ENCODE measurements at regions not wholly inside any gene's neighbourhood (a gene's known extent, or its start where the extent isn't known, plus 50 kb on each side); places are given as distances from the start of the nearest gene placed in this dataset.

GRCh38 chr2:20934236-20934635, 109.6 kb downstream of the APOB start:
- H2AFZ ChIP-seq (ENCODE audit: insufficient read depth, low read length, poor library complexity): no peak overlapping the region
- no CpG with 5 or more reads among the region's 2 CpGs for WGBS (ENCODE audit: extremely low coverage, insufficient coverage, insufficient read length)
- DNase-seq: no peak
- no peak overlapping the region for H3K9ac ChIP-seq (ENCODE audit: low read length)
- no peaks in the 10 kb centered on the region for H3K9me3 ChIP-seq (ENCODE audit: insufficient read depth, low read depth, low read length)
- H2BK12ac ChIP-seq (ENCODE audit: low read length): no peak overlapping the region
- H3K18ac ChIP-seq (ENCODE audit: low read length): no peak overlapping the region
- no peak overlapping the region for H2BK5ac ChIP-seq (ENCODE audit: low read depth, low read length, poor library complexity)
- H4K12ac ChIP-seq (ENCODE audit: low read depth, low read length): no peak overlapping the region
- no peak overlapping the region for H3K27ac ChIP-seq (ENCODE audit: low read depth, low read length)
- H2BK120ac ChIP-seq (ENCODE audit: insufficient read depth, low read length, poor library complexity): no peak overlapping the region
- H3K36me3 ChIP-seq (ENCODE audit: control insufficient read depth in 1 of 2, insufficient read depth in 2 of 2, low read length in 2 of 2): no peaks in the 10 kb centered on the region
- peaks cover 11 to 14% of the 10 kb centered on the region in 2 experiments for H3K4me1 ChIP-seq (ENCODE audit: control insufficient read depth in 1 of 2, insufficient read depth in 2 of 2, low read length in 2 of 2)
- no peak overlapping the region for H3K4me2 ChIP-seq (ENCODE audit: low read length)
- no peak overlapping the region for H3K4ac ChIP-seq (ENCODE audit: low read depth, low read length)
- no peak overlapping the region for H4K8ac ChIP-seq (ENCODE audit: low read depth, low read length)
- no peak overlapping the region for H3K23ac ChIP-seq (ENCODE audit: low read length)
- no peak overlapping the region for H3K14ac ChIP-seq (ENCODE audit: low read length)
- H3K4me3 ChIP-seq (ENCODE audit: low read depth, low read length): no peak overlapping the region
- no peaks in the 10 kb centered on the region for H3K79me2 ChIP-seq (ENCODE audit: control insufficient read depth, insufficient read depth, low read length, poor library complexity)
- no peak overlapping the region for H4K91ac ChIP-seq (ENCODE audit: low read depth, low read length)
- no peaks in the 10 kb centered on the region for H3K27me3 ChIP-seq (ENCODE audit: insufficient read depth, low read length)
- H3K79me1 ChIP-seq (ENCODE audit: low read length): peaks cover 8% of the 10 kb centered on the region
- H2AK5ac ChIP-seq (ENCODE audit: low read length): no peak overlapping the region

GRCh38 chr2:20933714-20934113, 110.2 kb downstream of the APOB start:
- H3K27me3 ChIP-seq (ENCODE audit: insufficient read depth, low read length): no peaks in the 10 kb centered on the region
- no peak overlapping the region for H2AK5ac ChIP-seq (ENCODE audit: low read length)
- H3K79me2 ChIP-seq (ENCODE audit: control insufficient read depth, insufficient read depth, low read length, poor library complexity): no peaks in the 10 kb centered on the region
- H2BK120ac ChIP-seq (ENCODE audit: insufficient read depth, low read length, poor library complexity): no peak overlapping the region
- H3K9me3 ChIP-seq (ENCODE audit: insufficient read depth, low read depth, low read length): no peaks in the 10 kb centered on the region
- H4K91ac ChIP-seq (ENCODE audit: low read depth, low read length): no peak overlapping the region
- H3K18ac ChIP-seq (ENCODE audit: low read length): no peak overlapping the region
- no peak overlapping the region for H2AFZ ChIP-seq (ENCODE audit: insufficient read depth, low read length, poor library complexity)
- H3K27ac ChIP-seq (ENCODE audit: low read depth, low read length): no peak overlapping the region
- H4K12ac ChIP-seq (ENCODE audit: low read depth, low read length): no peak overlapping the region
- H3K23ac ChIP-seq (ENCODE audit: low read length): no peak overlapping the region
- no peak overlapping the region for H3K9ac ChIP-seq (ENCODE audit: low read length)
- no peak overlapping the region for H3K4me2 ChIP-seq (ENCODE audit: low read length)
- H3K14ac ChIP-seq (ENCODE audit: low read length): no peak overlapping the region
- no peak overlapping the region for H3K4ac ChIP-seq (ENCODE audit: low read depth, low read length)
- H3K79me1 ChIP-seq (ENCODE audit: low read length): peaks cover 8% of the 10 kb centered on the region
- no peak overlapping the region for H4K8ac ChIP-seq (ENCODE audit: low read depth, low read length)
- peaks cover 11 to 14% of the 10 kb centered on the region in 2 experiments for H3K4me1 ChIP-seq (ENCODE audit: control insufficient read depth in 1 of 2, insufficient read depth in 2 of 2, low read length in 2 of 2)
- DNase-seq: no peak
- H3K36me3 ChIP-seq (ENCODE audit: control insufficient read depth in 1 of 2, insufficient read depth in 2 of 2, low read length in 2 of 2): no peaks in the 10 kb centered on the region
- H3K4me3 ChIP-seq (ENCODE audit: low read depth, low read length): no peak overlapping the region
- WGBS (ENCODE audit: extremely low coverage, insufficient coverage, insufficient read length): no CpG with 5 or more reads among the region's 1 CpG
- H2BK5ac ChIP-seq (ENCODE audit: low read depth, low read length, poor library complexity): no peak overlapping the region
- H2BK12ac ChIP-seq (ENCODE audit: low read length): no peak overlapping the region

DNA sequence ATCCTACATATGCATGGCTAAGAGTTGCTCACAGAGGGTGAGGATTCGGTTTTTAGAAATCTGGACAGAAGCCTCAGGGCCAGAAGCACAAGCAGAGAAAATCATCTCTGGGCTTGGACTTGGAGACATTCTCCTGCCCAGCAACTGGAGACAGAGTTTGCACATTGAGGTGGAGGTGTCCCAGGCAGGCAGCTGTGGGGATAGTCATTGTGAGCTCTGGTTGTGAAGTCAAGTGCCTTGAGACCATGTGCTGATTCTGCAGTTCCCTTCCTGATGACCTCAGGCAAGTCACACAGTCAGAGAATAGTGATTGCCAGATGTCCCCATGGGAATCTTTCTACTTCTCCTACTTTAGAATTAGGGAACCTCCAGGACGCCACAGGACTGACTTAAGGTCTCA, 108.4 kb upstream of the LDAH start:
- Histone ChIP-seq H3K79me2 (ENCODE audit: control insufficient read depth, insufficient read depth, low read length, poor library complexity) (no peaks in the 10 kb centered on the region), H3K9ac (ENCODE audit: low read length) (no peak overlapping the region), H3K4me2 (ENCODE audit: low read length) (peak overlapping the region; percentile 1), H3K9me3 (ENCODE audit: insufficient read depth, low read depth, low read length) (peaks cover 7% of the 10 kb centered on the region), H2AK5ac (ENCODE audit: low read length) (no peak overlapping the region), H3K27ac (ENCODE audit: low read depth, low read length) (peak overlapping the region; percentile 87), H3K79me1 (ENCODE audit: low read length) (peaks cover 8% of the 10 kb centered on the region), H3K4me3 (ENCODE audit: low read depth, low read length) (no peak overlapping the region), H3K36me3 (ENCODE audit: control insufficient read depth in 1 of 2, insufficient read depth in 2 of 2, low read length in 2 of 2) (no peaks in the 10 kb centered on the region), H4K8ac (ENCODE audit: low read depth, low read length) (no peak overlapping the region), H3K27me3 (ENCODE audit: insufficient read depth, low read length) (no peaks in the 10 kb centered on the region), H3K23ac (ENCODE audit: low read length) (no peak overlapping the region), H3K18ac (ENCODE audit: low read length) (peak overlapping the region; percentile 47), H2BK120ac (ENCODE audit: insufficient read depth, low read length, poor library complexity) (peak overlapping the region; percentile 48), H2AFZ (ENCODE audit: insufficient read depth, low read length, poor library complexity) (no peak overlapping the region), H2BK12ac (ENCODE audit: low read length) (peak overlapping the region; percentile 42), H3K14ac (ENCODE audit: low read length) (peak overlapping the region; percentile 74), H4K91ac (ENCODE audit: low read depth, low read length) (peak overlapping the region; percentile 36), H2BK5ac (ENCODE audit: low read depth, low read length, poor library complexity) (peak overlapping the region; percentile 54), H4K12ac (ENCODE audit: low read depth, low read length) (no peak overlapping the region), H3K4me1 (ENCODE audit: control insufficient read depth in 1 of 2, insufficient read depth in 2 of 2, low read length in 2 of 2) (peaks cover 11 to 14% of the 10 kb centered on the region in 2 experiments), H3K4ac (ENCODE audit: low read depth, low read length) (no peak overlapping the region)
- WGBS (ENCODE audit: extremely low coverage, insufficient coverage, insufficient read length): no CpG with 5 or more reads among the region's 2 CpGs
- DNase-seq: no peak

- H3K9ac ChIP-seq (ENCODE audit: low read length): no peak overlapping the region
- peak overlapping the region; percentile 48 for H2BK120ac ChIP-seq (ENCODE audit: insufficient read depth, low read length, poor library complexity)
- no peaks in the 10 kb centered on the region for H3K27me3 ChIP-seq (ENCODE audit: insufficient read depth, low read length)
- peak; percentile 57 to 63 for DNase-seq
- H2BK12ac ChIP-seq (ENCODE audit: low read length): no peak overlapping the region
- no peak overlapping the region for H3K4ac ChIP-seq (ENCODE audit: low read depth, low read length)
- peaks cover 11 to 14% of the 10 kb centered on the region in 2 experiments for H3K4me1 ChIP-seq (ENCODE audit: control insufficient read depth in 1 of 2, insufficient read depth in 2 of 2, low read length in 2 of 2)
- no peaks in the 10 kb centered on the region for H3K36me3 ChIP-seq (ENCODE audit: control insufficient read depth in 1 of 2, insufficient read depth in 2 of 2, low read length in 2 of 2)
- H3K23ac ChIP-seq (ENCODE audit: low read length): no peak overlapping the region
- no peak overlapping the region for H2AFZ ChIP-seq (ENCODE audit: insufficient read depth, low read length, poor library complexity)
- no CpG with 5 or more reads among the region's 3 CpGs for WGBS (ENCODE audit: extremely low coverage, insufficient coverage, insufficient read length)
- H3K4me2 ChIP-seq (ENCODE audit: low read length): peak overlapping the region; percentile 1
- H4K12ac ChIP-seq (ENCODE audit: low read depth, low read length): no peak overlapping the region
- peaks cover 8% of the 10 kb centered on the region for H3K79me1 ChIP-seq (ENCODE audit: low read length)
- no peak overlapping the region for H4K8ac ChIP-seq (ENCODE audit: low read depth, low read length)
- H4K91ac ChIP-seq (ENCODE audit: low read depth, low read length): no peak overlapping the region
- no peak overlapping the region for H3K4me3 ChIP-seq (ENCODE audit: low read depth, low read length)
- H3K18ac ChIP-seq (ENCODE audit: low read length): no peak overlapping the region
- peaks cover 9% of the 10 kb centered on the region for H3K9me3 ChIP-seq (ENCODE audit: insufficient read depth, low read depth, low read length)
- H2AK5ac ChIP-seq (ENCODE audit: low read length): no peak overlapping the region
- H3K79me2 ChIP-seq (ENCODE audit: control insufficient read depth, insufficient read depth, low read length, poor library complexity): no peaks in the 10 kb centered on the region
- peak overlapping the region; percentile 87 for H3K27ac ChIP-seq (ENCODE audit: low read depth, low read length)
- no peak overlapping the region for H2BK5ac ChIP-seq (ENCODE audit: low read depth, low read length, poor library complexity)
- H3K14ac ChIP-seq (ENCODE audit: low read length): no peak overlapping the region
Measured at GRCh38 chr2:20930928-20931327, 108.0 kb upstream of the LDAH start.

Data from trophoblast cell (in vitro differentiated cells and primary cell).